CD4-positive, CD25-positive, alpha-beta regulatory T cell (primary cell): ENCODE measurements at regions not wholly inside any gene's neighbourhood (a gene's known extent, or its start where the extent isn't known, plus 50 kb on each side); places are given as distances from the start of the nearest gene placed in this dataset.
"Not testable (repeated sequence)": the region's sequence is repeated elsewhere in the genome, so short reads cannot be mapped to it uniquely, and the experiment has no call there.

ENCODE experiments used
- ATAC-seq, 2 donors: fragments of 150-1000 bp; cut with Tn5 transposase; one replicate each; pipeline ENCODE4 v1.10.0; 2021; ENCODE audit warnings: low read depth in 2 of 2, moderate number of reproducible peaks in 2 of 2, moderate library complexity in 1 of 2
- DNase-seq, 3 donors: peaks; one replicate each; pipeline versions ENCODE4 v3.0.0 to v3.0.0-alpha.2; 2012 to 2022; ENCODE audit warnings: mixed read lengths in 1 of 3
- H3K27ac ChIP-seq: one replicate; pipeline ENCODE4 v1.7.0; 2013; ENCODE audit warnings: mild to moderate bottlenecking, low read length; ENCODE audit not compliant: insufficient read depth, poor library complexity, severe bottlenecking
- H3K27me3 ChIP-seq: one replicate; pipeline ENCODE4 v1.7.0; 2013; ENCODE audit warnings: low read length; ENCODE audit not compliant: control insufficient read depth, insufficient read depth
- H3K36me3 ChIP-seq: one replicate; pipeline ENCODE4 v1.7.0; 2013; ENCODE audit warnings: mild to moderate bottlenecking, low read length, moderate library complexity; ENCODE audit not compliant: control insufficient read depth, insufficient read depth
- H3K4me1 ChIP-seq: 2 replicates; pipeline ENCODE4 v1.7.0; 2013; ENCODE audit warnings: mild to moderate bottlenecking, low read length; ENCODE audit not compliant: insufficient read depth, control insufficient read depth, poor library complexity, severe bottlenecking
- H3K4me3 ChIP-seq: one replicate; pipeline ENCODE4 v1.7.0; 2013; ENCODE audit warnings: low read depth, mild to moderate bottlenecking, low read length, moderate library complexity
- H3K9me3 ChIP-seq, 2 experiments: 1 replicate in 1 of 2; 2 replicates in 1 of 2; pipeline ENCODE4 v1.7.0; 2013; ENCODE audit warnings: low read length in 2 of 2, mild to moderate bottlenecking in 1 of 2, moderate library complexity in 1 of 2; ENCODE audit not compliant: control insufficient read depth in 2 of 2
- H3K27ac Mint-ChIP-seq, 3 donors: one replicate each; pipeline ENCODE4 v1.8.0; 2020 to 2022; ENCODE audit warnings: mild to moderate bottlenecking in 3 of 3, mixed read lengths in 3 of 3, moderate library complexity in 2 of 3
- H3K27me3 Mint-ChIP-seq: one replicate; pipeline ENCODE4 v1.8.0; 2022; ENCODE audit warnings: mild to moderate bottlenecking, mixed read lengths
- H3K36me3 Mint-ChIP-seq: one replicate; pipeline ENCODE4 v1.8.0; 2020; ENCODE audit warnings: mixed read lengths
- H3K4me1 Mint-ChIP-seq, 4 donors: one replicate each; pipeline ENCODE4 v1.8.0; 2020 to 2022; ENCODE audit warnings: mixed read lengths in 4 of 4, mild to moderate bottlenecking in 1 of 4
- H3K4me3 Mint-ChIP-seq, 4 donors: one replicate each; pipeline ENCODE4 v1.8.0; 2020 to 2022; ENCODE audit warnings: mild to moderate bottlenecking in 4 of 4, mixed read lengths in 4 of 4, moderate library complexity in 3 of 4
- H3K9me3 Mint-ChIP-seq, 7 donors: one replicate each; pipeline ENCODE4 v1.8.0; 2020 to 2022; ENCODE audit warnings: mixed read lengths in 7 of 7, mild to moderate bottlenecking in 3 of 7, moderate library complexity in 2 of 7

GRCh38 chr3:118540448-118540821, 494.2 kb downstream of the IGSF11 start:
- not testable (repeated sequence) for H3K4me3 ChIP-seq, H3K36me3 Mint-ChIP-seq, H3K36me3 ChIP-seq, H3K27me3 ChIP-seq, H3K4me1 ChIP-seq, H3K4me1 Mint-ChIP-seq, H3K27me3 Mint-ChIP-seq, H3K27ac ChIP-seq, H3K4me3 Mint-ChIP-seq, DNase-seq, H3K27ac Mint-ChIP-seq, ATAC-seq, H3K9me3 ChIP-seq
- peaks cover 0 to 11% (median 6%) of the 10 kb centered on the region in 7 donors for H3K9me3 Mint-ChIP-seq

DNA sequence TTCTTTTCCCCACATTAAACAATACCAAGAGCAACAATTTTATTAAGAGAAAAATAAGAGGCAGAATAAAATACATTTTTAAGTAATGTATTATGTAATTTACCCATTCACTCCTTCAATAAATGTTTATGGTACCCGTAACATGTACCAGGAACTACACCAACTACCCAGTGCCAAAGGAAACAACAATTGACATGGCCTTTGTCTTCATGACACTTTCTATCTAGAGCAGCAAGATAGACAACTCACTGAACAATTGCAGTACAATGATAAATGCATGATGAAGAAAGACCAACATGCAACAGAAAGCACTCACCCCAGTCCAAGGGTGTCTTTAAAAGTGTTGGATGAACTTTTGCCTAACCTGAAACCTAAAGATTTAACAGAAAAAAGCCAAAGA, 493.8 kb downstream of the IGSF11 start:
- no peaks in the 10 kb centered on the region for H3K4me1 ChIP-seq
- ATAC-seq (no peak), DNase-seq (no peak)
- Mint-ChIP-seq H3K36me3 (no peaks in the 10 kb centered on the region), H3K9me3 (peaks cover 0 to 11% (median 6%) of the 10 kb centered on the region in 7 donors), H3K4me1 (no peaks in the 10 kb centered on the region), H3K27ac (no peak overlapping the region), H3K27me3 (no peaks in the 10 kb centered on the region), H3K4me3 (no peak overlapping the region)
- H3K36me3 ChIP-seq: no peaks in the 10 kb centered on the region
- H3K4me3 ChIP-seq: no peak overlapping the region
- H3K9me3 ChIP-seq: no peaks in the 10 kb centered on the region
- H3K27me3 ChIP-seq: no peaks in the 10 kb centered on the region
- no peak overlapping the region for H3K27ac ChIP-seq

GRCh38 chr3:118541796-118542195, 492.9 kb downstream of the IGSF11 start:
- Mint-ChIP-seq H3K27me3 (no peaks in the 10 kb centered on the region), H3K27ac (no peak overlapping the region), H3K9me3 (peaks cover 0 to 11% (median 4%) of the 10 kb centered on the region in 7 donors), H3K4me1 (no peaks in the 10 kb centered on the region), H3K36me3 (no peaks in the 10 kb centered on the region), H3K4me3 (no peak overlapping the region)
- Histone ChIP-seq H3K4me1 (no peaks in the 10 kb centered on the region), H3K4me3 (no peak overlapping the region), H3K9me3 (no peaks in the 10 kb centered on the region), H3K27ac (no peak overlapping the region), H3K36me3 (no peaks in the 10 kb centered on the region), H3K27me3 (no peaks in the 10 kb centered on the region)
- ATAC-seq (no peak), DNase-seq (no peak)

DNA sequence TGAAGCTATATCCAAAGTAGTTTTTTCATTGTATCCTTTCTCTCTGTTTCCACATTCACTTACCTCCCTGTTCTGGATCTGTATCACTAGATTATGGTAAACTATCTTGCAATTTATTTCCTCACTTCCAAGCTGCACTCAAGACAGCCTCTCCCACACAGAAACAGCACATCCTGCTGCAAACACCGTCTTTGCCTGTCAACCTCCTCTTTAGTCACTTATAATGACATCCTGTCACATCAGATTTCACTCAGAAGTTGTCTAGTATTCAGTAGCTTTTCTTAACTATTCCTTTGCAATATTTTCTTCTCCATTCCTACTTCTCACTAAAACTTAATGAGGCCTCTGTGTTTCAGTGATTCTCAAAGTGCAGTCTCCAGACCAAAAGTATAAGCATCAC, 490.8 kb downstream of the IGSF11 start:
- H3K27ac Mint-ChIP-seq: no peak overlapping the region
- Histone ChIP-seq H3K4me3 (no peak overlapping the region), H3K36me3 (no peaks in the 10 kb centered on the region), H3K27ac (no peak overlapping the region), H3K4me1 (no peaks in the 10 kb centered on the region), H3K9me3 (no peaks in the 10 kb centered on the region), H3K27me3 (no peaks in the 10 kb centered on the region)
- H3K27me3 Mint-ChIP-seq: no peaks in the 10 kb centered on the region
- no peak for DNase-seq
- no peaks in the 10 kb centered on the region for H3K36me3 Mint-ChIP-seq
- no peak for ATAC-seq
- peaks cover 0 to 6% (median 4%) of the 10 kb centered on the region in 7 donors for H3K9me3 Mint-ChIP-seq
- H3K4me1 Mint-ChIP-seq: no peaks in the 10 kb centered on the region
- H3K4me3 Mint-ChIP-seq: no peak overlapping the region

- Histone ChIP-seq H3K9me3 (no peaks in the 10 kb centered on the region), H3K4me3 (no peak overlapping the region), H3K27me3 (no peaks in the 10 kb centered on the region), H3K36me3 (no peaks in the 10 kb centered on the region), H3K27ac (no peak overlapping the region), H3K4me1 (no peaks in the 10 kb centered on the region)
- no peak for DNase-seq
- peaks cover 0 to 5% (median 4%) of the 10 kb centered on the region in 7 donors for H3K9me3 Mint-ChIP-seq
- no peaks in the 10 kb centered on the region for H3K4me1 Mint-ChIP-seq
- H3K4me3 Mint-ChIP-seq: no peak overlapping the region
- no peaks in the 10 kb centered on the region for H3K27me3 Mint-ChIP-seq
- H3K27ac Mint-ChIP-seq: no peak overlapping the region
- ATAC-seq: no peak
- H3K36me3 Mint-ChIP-seq: no peaks in the 10 kb centered on the region
These were observed 490.2 kb downstream of the IGSF11 start for GRCh38 chr3:118544458-118544857.

- Histone ChIP-seq H3K27me3 (no peaks in the 10 kb centered on the region), H3K9me3 (no peaks in the 10 kb centered on the region), H3K36me3 (no peaks in the 10 kb centered on the region), H3K27ac (no peak overlapping the region), H3K4me3 (no peak overlapping the region), H3K4me1 (no peaks in the 10 kb centered on the region)
- no peaks in the 10 kb centered on the region for H3K4me1 Mint-ChIP-seq
- H3K27ac Mint-ChIP-seq: no peak overlapping the region
- DNase-seq (no peak), ATAC-seq (no peak)
- H3K27me3 Mint-ChIP-seq: no peaks in the 10 kb centered on the region
- no peaks in the 10 kb centered on the region for H3K36me3 Mint-ChIP-seq
- peaks cover 0 to 5% (median 2%) of the 10 kb centered on the region in 7 donors for H3K9me3 Mint-ChIP-seq
- H3K4me3 Mint-ChIP-seq: no peak overlapping the region
These were observed 486.2 kb downstream of the IGSF11 start for GRCh38 chr3:118548434-118548833.

DNA sequence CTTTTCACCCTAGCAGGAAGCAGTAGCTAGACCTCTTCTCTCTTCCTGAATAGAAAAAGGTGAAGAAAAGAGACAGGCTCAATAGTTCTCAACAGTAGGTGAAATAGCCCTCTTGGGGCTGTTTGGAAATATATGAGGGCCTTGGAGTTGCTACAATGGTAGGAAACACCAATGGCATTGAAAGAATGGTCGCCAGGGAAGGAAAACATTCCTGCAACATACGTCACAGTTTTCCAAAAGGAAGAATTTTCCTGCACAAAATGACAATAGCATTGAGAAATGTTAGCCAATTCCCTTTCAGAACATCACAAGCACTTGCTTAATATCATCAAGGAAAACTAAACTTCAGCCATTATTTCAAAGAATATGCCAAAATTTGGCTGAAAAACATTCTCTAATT, 484.5 kb downstream of the IGSF11 start:
- no peaks in the 10 kb centered on the region for H3K4me1 ChIP-seq
- H3K9me3 ChIP-seq: no peaks in the 10 kb centered on the region
- ATAC-seq: no peak
- H3K4me3 ChIP-seq: no peak overlapping the region
- no peaks in the 10 kb centered on the region for H3K36me3 Mint-ChIP-seq
- peaks cover 0 to 2% (median 1%) of the 10 kb centered on the region in 7 donors for H3K9me3 Mint-ChIP-seq
- H3K27me3 Mint-ChIP-seq: no peaks in the 10 kb centered on the region
- no peak overlapping the region for H3K4me3 Mint-ChIP-seq
- H3K4me1 Mint-ChIP-seq: no peaks in the 10 kb centered on the region
- no peaks in the 10 kb centered on the region for H3K36me3 ChIP-seq
- no peak overlapping the region for H3K27ac Mint-ChIP-seq
- H3K27ac ChIP-seq: no peak overlapping the region
- no peak for DNase-seq
- no peaks in the 10 kb centered on the region for H3K27me3 ChIP-seq

DNA sequence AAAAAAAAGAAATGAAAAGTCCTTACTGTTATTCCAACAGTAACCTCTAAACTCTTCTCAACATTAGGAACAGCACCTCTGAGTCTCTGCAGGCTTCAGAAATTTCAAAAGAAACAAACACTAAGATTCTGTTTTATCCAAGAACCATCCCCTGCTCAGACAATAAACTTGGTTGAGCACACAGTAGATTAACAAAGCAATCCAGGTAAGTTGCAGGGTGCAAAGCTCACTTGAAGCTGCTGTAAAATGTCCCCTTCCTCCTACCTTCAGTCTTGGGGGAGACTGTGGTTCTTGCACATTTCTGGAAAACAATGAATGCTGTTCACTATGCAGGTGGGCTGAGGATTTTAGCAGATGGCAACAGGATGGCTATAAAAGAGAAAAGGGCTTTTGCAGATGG, 484.1 kb downstream of the IGSF11 start:
- Mint-ChIP-seq H3K36me3 (no peaks in the 10 kb centered on the region), H3K4me1 (no peaks in the 10 kb centered on the region), H3K27me3 (no peaks in the 10 kb centered on the region), H3K27ac (no peak overlapping the region), H3K4me3 (no peak overlapping the region), H3K9me3 (peaks cover 0 to 2% (median 0%) of the 10 kb centered on the region in 7 donors)
- ATAC-seq (no peak), DNase-seq (no peak)
- Histone ChIP-seq H3K4me1 (no peaks in the 10 kb centered on the region), H3K27ac (no peak overlapping the region), H3K4me3 (no peak overlapping the region), H3K36me3 (no peaks in the 10 kb centered on the region), H3K9me3 (no peaks in the 10 kb centered on the region), H3K27me3 (no peaks in the 10 kb centered on the region)
